ENCODE measurements at regions not wholly inside any gene's neighbourhood (a gene's known extent, or its start where the extent isn't known, plus 50 kb on each side); places are given as distances from the start of the nearest gene placed in this dataset.

DNA sequence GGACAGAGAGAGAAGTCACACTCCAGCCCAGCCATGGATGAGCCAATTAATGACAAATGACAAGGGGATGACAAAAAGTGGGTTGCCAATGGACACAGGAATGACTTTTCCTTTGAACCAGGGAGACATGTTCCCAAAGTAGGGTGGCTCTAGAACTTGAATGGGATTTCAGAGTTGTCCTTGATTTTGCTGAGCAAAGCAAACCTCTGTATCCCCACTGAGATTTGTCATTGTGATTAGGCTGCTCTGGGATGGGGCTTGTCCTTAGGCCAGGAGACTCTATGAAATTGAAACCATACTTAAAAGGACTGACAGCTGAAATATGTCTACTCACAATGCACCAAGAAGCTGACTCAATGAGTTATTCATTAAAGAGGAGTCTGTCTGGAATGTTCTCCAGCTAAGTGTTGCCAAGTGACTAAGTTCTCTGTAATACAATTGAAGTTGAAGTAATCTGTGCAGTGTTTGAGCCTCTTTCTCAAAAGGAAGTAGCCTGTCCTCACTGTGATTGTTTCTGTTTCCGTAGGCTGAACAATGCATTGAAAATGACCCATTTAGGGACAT lies 69.0 kb upstream of the PCDH9 start:
- no peak overlapping the region for H3K27ac ChIP-seq
- ATAC-seq (peak in 1 of 4 donors; percentile 82), DNase-seq (no peak)
- no peaks in the 10 kb centered on the region for H3K4me1 ChIP-seq
- TF ChIP-seq POLR2A (IDR thresholded peaks at IDR 0.05) = no peak
- TF ChIP-seq, protein P1, sequence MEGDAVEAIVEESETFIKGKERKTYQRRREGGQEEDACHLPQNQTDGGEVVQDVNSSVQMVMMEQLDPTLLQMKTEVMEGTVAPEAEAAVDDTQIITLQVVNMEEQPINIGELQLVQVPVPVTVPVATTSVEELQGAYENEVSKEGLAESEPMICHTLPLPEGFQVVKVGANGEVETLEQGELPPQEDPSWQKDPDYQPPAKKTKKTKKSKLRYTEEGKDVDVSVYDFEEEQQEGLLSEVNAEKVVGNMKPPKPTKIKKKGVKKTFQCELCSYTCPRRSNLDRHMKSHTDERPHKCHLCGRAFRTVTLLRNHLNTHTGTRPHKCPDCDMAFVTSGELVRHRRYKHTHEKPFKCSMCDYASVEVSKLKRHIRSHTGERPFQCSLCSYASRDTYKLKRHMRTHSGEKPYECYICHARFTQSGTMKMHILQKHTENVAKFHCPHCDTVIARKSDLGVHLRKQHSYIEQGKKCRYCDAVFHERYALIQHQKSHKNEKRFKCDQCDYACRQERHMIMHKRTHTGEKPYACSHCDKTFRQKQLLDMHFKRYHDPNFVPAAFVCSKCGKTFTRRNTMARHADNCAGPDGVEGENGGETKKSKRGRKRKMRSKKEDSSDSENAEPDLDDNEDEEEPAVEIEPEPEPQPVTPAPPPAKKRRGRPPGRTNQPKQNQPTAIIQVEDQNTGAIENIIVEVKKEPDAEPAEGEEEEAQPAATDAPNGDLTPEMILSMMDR (IDR thresholded peaks at IDR 0.05) = no peak
- H3K9me3 ChIP-seq = no peaks in the 10 kb centered on the region
- H3K4me3 ChIP-seq = no peak overlapping the region
- 50 to 69% (median 61%) methylated on average over 1 of the region's 1 CpG for WGBS, 4 donors
- intact Hi-C loops (cut with DNase I) = no loop called here
- no peaks in the 10 kb centered on the region for H3K36me3 ChIP-seq
- H3K27me3 ChIP-seq = no peaks in the 10 kb centered on the region

DNA sequence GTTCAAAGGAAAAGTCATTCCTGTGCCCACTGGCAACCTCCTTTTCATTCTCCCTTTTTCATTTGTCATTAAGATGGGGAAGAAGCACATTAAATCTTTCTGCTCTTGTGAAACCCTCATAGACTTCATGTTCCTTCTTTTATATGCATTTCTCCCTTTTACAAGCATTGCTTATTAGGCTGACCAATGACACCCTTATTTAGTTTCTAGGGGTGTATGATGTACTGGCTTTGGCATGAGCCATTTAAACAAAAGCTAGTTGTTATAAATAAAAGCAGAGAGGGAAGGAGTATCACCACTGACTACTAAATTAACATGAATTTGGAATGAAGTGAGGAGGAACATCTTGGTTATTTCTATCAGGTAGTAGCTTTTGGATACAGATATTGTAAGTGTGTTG lies 68.2 kb upstream of the PCDH9 start:
- H3K36me3 ChIP-seq = no peaks in the 10 kb centered on the region
- intact Hi-C loops (cut with DNase I) = no loop called here
- H3K27ac ChIP-seq = no peak overlapping the region
- TF ChIP-seq POLR2A (IDR thresholded peaks at IDR 0.05) = no peak
- TF ChIP-seq, protein P1 (IDR thresholded peaks at IDR 0.05) = no peak
- H3K27me3 ChIP-seq = no peaks in the 10 kb centered on the region
- DNase-seq (no peak), ATAC-seq (no peak)
- no peak overlapping the region for H3K4me3 ChIP-seq
- no peaks in the 10 kb centered on the region for H3K9me3 ChIP-seq
- no peaks in the 10 kb centered on the region for H3K4me1 ChIP-seq

DNA sequence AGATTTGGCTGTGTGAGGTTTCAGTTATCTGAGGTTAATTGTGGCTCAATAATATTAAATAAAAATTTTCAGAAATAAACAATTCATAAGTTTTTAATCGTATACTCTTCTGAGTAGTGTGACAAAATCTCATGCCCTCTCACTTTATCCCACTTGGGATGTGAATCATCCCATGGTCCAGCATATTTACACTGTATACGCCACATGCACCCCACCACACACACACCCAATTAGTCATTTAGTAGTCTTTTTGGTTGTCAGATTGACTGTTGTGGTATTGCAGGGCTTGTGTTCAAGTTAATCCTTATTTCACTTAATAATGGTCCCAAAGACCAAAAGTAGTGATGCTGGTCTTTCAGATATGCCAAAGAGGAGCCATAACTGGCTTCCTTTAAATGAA lies 66.4 kb upstream of the PCDH9 start:
- no peak for DNase-seq

DNA sequence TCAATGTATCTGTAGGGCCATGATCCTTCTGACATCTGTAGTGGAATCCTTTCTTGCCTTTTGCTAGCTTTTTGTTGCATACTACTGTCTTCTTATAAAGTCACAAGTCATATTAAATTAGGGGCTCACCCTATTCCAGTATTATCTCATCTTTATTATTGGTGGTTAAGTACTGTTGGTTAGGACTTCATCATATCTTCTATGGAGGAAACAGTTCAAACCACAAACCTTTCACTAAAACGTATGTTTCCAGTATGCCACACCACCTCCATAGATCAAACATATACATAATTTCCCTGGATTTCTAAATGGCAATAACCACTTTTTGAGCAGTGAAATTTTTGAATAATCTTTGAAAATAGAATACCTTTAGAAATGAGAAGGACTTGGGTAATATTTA lies 62.8 kb upstream of the PCDH9 start:
- TF ChIP-seq, protein P1 (IDR thresholded peaks at IDR 0.05) = no peak
- no peak for TF ChIP-seq POLR2A (IDR thresholded peaks at IDR 0.05)
- H3K36me3 ChIP-seq = no peaks in the 10 kb centered on the region
- ATAC-seq (no peak), DNase-seq (no peak)
- no peaks in the 10 kb centered on the region for H3K9me3 ChIP-seq
- H3K4me3 ChIP-seq = no peak overlapping the region
- intact Hi-C loops (cut with DNase I) = no loop called here
- H3K27ac ChIP-seq = no peak overlapping the region
- H3K4me1 ChIP-seq = no peaks in the 10 kb centered on the region
- no peaks in the 10 kb centered on the region for H3K27me3 ChIP-seq
- 62 to 70% (median 67%) methylated on average over 1 of the region's 1 CpG for WGBS, 4 donors

More for the DNA sequence above, 66.4 kb upstream of the PCDH9 start:
- no peaks in the 10 kb centered on the region for H3K27me3 ChIP-seq
- intact Hi-C loops (cut with DNase I) = no loop called here
- no peak for ATAC-seq
- TF ChIP-seq POLR2A (IDR thresholded peaks at IDR 0.05) = no peak
- TF ChIP-seq, protein P1 (IDR thresholded peaks at IDR 0.05) = no peak
- no peaks in the 10 kb centered on the region for H3K4me1 ChIP-seq
- H3K4me3 ChIP-seq = no peak overlapping the region
- no peaks in the 10 kb centered on the region for H3K9me3 ChIP-seq
- H3K36me3 ChIP-seq = no peaks in the 10 kb centered on the region
- 91 to 94% (median 93%) methylated on average over 2 of the region's 2 CpGs for WGBS, 4 donors
- H3K27ac ChIP-seq = no peak overlapping the region

Data from heart left ventricle (tissue), 16 donors.